ENCODE measurements at regions not wholly inside any gene's neighbourhood (a gene's known extent, or its start where the extent isn't known, plus 50 kb on each side); places are given as distances from the start of the nearest gene placed in this dataset.

DNA sequence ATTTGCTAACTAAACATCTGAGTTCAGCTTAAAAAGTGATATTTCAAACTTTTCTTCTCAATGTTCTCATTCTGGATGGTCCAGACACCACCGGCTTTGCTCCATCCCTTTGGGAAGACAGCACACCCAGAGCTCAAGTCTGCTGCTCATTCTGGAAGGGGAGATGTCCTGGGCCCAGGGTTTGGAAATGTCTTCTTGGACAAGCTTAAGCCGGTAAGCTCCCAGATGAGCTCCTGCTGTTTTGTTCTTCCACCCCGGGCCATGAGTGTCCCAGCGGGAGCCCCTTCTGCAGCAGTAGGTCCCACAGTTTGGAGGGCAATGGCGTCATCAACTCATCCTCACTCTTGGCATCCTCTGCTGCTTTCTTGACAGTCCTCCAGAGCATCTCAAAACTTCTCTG lies 105.2 kb downstream of the TMEM100 start:
- TF ChIP-seq, protein P1, sequence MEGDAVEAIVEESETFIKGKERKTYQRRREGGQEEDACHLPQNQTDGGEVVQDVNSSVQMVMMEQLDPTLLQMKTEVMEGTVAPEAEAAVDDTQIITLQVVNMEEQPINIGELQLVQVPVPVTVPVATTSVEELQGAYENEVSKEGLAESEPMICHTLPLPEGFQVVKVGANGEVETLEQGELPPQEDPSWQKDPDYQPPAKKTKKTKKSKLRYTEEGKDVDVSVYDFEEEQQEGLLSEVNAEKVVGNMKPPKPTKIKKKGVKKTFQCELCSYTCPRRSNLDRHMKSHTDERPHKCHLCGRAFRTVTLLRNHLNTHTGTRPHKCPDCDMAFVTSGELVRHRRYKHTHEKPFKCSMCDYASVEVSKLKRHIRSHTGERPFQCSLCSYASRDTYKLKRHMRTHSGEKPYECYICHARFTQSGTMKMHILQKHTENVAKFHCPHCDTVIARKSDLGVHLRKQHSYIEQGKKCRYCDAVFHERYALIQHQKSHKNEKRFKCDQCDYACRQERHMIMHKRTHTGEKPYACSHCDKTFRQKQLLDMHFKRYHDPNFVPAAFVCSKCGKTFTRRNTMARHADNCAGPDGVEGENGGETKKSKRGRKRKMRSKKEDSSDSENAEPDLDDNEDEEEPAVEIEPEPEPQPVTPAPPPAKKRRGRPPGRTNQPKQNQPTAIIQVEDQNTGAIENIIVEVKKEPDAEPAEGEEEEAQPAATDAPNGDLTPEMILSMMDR (IDR thresholded peaks at IDR 0.05), result no peak
- TF ChIP-seq POLR2A (IDR thresholded peaks at IDR 0.05), result no peak
- H3K27ac ChIP-seq, result no peak overlapping the region
- no peak for DNase-seq (ENCODE audit: low spot score in 2 of 2)

GRCh38 chr17:55614061-55614460 lies 102.8 kb upstream of the SMIM36 start:
- intact Hi-C loops (cut with DNase I; ENCODE audit: low total_unique reads), result no loop called here
- Histone ChIP-seq H3K4me3 (no peak overlapping the region), H3K27ac (no peak overlapping the region), H3K36me3 (no peaks in the 10 kb centered on the region), H3K4me1 (no peaks in the 10 kb centered on the region), H3K27me3 (no peaks in the 10 kb centered on the region), H3K9me3 (no peaks in the 10 kb centered on the region)
- TF ChIP-seq, protein P1 (IDR thresholded peaks at IDR 0.05), result no peak
- TF ChIP-seq POLR2A (IDR thresholded peaks at IDR 0.05), result no peak
- no peak for TF ChIP-seq POLR2AphosphoS5 (IDR thresholded peaks at IDR 0.05)
- DNase-seq (ENCODE audit: low spot score in 2 of 2), result no peak

More for the DNA sequence above, 105.2 kb downstream of the TMEM100 start:
- Histone ChIP-seq H3K36me3 (no peaks in the 10 kb centered on the region), H3K9me3 (no peaks in the 10 kb centered on the region), H3K27me3 (no peaks in the 10 kb centered on the region), H3K4me3 (no peak overlapping the region), H3K4me1 (no peaks in the 10 kb centered on the region)
- intact Hi-C loops (cut with DNase I; ENCODE audit: low total_unique reads), result no loop called here

DNA sequence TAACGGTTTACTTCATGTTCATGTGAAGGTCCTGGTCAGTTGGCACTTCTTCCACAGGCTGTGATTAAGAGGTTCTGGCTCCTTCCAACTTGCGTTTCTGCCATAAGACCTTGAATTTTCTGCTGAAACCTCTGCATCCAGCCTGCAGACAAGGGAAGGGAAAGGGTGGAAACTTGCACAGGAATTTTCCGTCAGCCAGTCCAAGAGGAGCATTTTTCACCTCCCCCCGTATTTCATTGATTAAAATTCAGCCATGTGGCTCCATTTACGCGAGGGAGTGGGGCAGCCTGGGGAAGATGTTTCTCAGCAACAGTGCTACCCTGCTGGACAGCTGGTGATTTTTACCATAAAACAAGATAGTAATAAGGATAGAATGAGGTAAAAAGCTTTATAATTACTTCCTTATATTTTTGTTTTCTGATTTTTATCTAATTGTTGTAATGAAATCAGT lies 101.5 kb upstream of the SMIM36 start:
- intact Hi-C loops (cut with DNase I; ENCODE audit: low total_unique reads), result no loop called here
- H3K27ac ChIP-seq, result no peak overlapping the region

DNA sequence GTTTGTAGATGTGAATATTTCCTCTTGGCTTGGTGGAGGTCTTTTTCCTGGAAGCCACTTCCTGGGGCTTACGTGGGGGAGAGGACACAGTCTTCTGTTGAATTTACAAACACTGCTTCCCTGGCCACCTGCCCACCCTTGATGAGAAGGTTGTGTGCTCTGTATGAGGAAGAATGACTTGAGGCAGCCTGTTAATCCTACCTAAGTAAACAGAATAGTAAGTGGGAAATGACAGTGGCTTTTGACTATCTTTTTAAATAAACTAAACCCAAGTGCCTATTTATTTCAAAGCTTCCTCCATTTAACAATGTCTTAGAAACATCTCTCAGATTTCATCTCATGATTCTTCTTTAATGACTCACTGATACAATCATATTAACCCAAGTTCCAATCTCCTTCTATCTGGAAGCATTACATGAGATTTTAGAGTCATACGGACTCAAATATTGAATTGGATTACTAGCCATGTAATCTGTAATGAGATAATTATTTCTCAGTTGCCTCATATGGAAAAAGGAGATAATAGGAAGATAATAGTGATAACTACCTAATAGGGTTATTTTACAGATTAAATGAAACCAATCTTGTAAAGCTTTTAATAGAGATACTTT lies 96.6 kb upstream of the SMIM36 start:
- peak; percentile 50 to 65 for DNase-seq (ENCODE audit: low spot score in 2 of 2)
- Histone ChIP-seq H3K4me1 (no peaks in the 10 kb centered on the region), H3K27ac (peak overlapping the region; percentile 40 to 76), H3K4me3 (no peak overlapping the region), H3K9me3 (no peaks in the 10 kb centered on the region), H3K27me3 (no peaks in the 10 kb centered on the region), H3K36me3 (no peaks in the 10 kb centered on the region)
- intact Hi-C loops (cut with DNase I; ENCODE audit: low total_unique reads), result no loop called here
- TF ChIP-seq POLR2AphosphoS5 (IDR thresholded peaks at IDR 0.05) (peak in 1 of 3 donors; percentile 53), POLR2A (IDR thresholded peaks at IDR 0.05) (no peak)

More for the DNA sequence above, 101.5 kb upstream of the SMIM36 start:
- DNase-seq (ENCODE audit: low spot score in 2 of 2), result no peak
- no peak overlapping the region for H3K4me3 ChIP-seq
- H3K36me3 ChIP-seq, result no peaks in the 10 kb centered on the region
- no peaks in the 10 kb centered on the region for H3K4me1 ChIP-seq
- no peaks in the 10 kb centered on the region for H3K9me3 ChIP-seq
- TF ChIP-seq, protein P1 (IDR thresholded peaks at IDR 0.05), result no peak
- no peak for TF ChIP-seq POLR2AphosphoS5 (IDR thresholded peaks at IDR 0.05)
- TF ChIP-seq POLR2A (IDR thresholded peaks at IDR 0.05), result no peak
- no peaks in the 10 kb centered on the region for H3K27me3 ChIP-seq

DNA sequence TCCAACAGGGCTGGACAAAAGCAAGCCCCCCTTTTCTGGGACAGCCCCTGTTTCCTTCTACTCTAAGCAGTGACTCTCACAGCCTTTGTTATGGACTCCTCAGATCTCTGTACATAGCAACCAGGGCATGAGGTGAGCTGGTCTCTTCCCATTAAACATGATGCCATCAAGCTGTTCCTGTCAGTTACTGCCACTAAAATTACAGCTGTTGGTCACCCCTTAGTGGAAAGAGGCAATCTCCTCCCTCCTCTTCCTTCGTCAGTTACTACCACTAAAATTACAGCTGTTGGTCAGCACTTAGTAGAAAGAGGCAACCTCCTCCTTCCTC lies 95.2 kb upstream of the SMIM36 start:
- H3K4me3 ChIP-seq, result no peak overlapping the region
- no peaks in the 10 kb centered on the region for H3K27me3 ChIP-seq
- TF ChIP-seq, protein P1 (IDR thresholded peaks at IDR 0.05), result no peak
- TF ChIP-seq POLR2A (IDR thresholded peaks at IDR 0.05) (no peak), POLR2AphosphoS5 (IDR thresholded peaks at IDR 0.05) (no peak)
- no peaks in the 10 kb centered on the region for H3K4me1 ChIP-seq
- no peak overlapping the region for H3K27ac ChIP-seq
- DNase-seq (ENCODE audit: low spot score in 2 of 2), result no peak
- H3K9me3 ChIP-seq, result no peaks in the 10 kb centered on the region
- intact Hi-C loops (cut with DNase I; ENCODE audit: low total_unique reads), result loop anchor here (1.0 kb wide), 1 partner anchor 79 kb away; no protein-coding TSS in a partner anchor
- H3K36me3 ChIP-seq, result no peaks in the 10 kb centered on the region

Data from breast epithelium (tissue), 4 donors.